Fibroblast of lung (primary cell): ENCODE measurements at regions not wholly inside any gene's neighbourhood (a gene's known extent, or its start where the extent isn't known, plus 50 kb on each side); places are given as distances from the start of the nearest gene placed in this dataset.

ENCODE experiments used
- DNase-seq, 2 donors: peaks; one replicate each; pipeline versions ENCODE4 v3.0.0 to v3.0.0-alpha.2; 2010; ENCODE audit warnings: low read depth in 2 of 2
- H2AFZ ChIP-seq: 2 replicates; pipeline ENCODE4 v1.5.1; 2012; ENCODE audit warnings: low read length, control low read depth, inconsistent platforms
- H3K27ac ChIP-seq: 2 replicates; pipeline ENCODE4 v1.5.1; 2011; ENCODE audit warnings: low read length, control low read depth; ENCODE audit not compliant: insufficient read depth
- H3K27me3 ChIP-seq: 2 replicates; pipeline ENCODE4 v1.5.1; 2011; ENCODE audit warnings: mild to moderate bottlenecking, low read length; ENCODE audit not compliant: control insufficient read depth, insufficient read depth
- H3K36me3 ChIP-seq: 2 replicates; pipeline ENCODE4 v1.5.1; 2011; ENCODE audit warnings: low read length; ENCODE audit not compliant: control insufficient read depth, insufficient read depth
- H3K4me1 ChIP-seq: 2 replicates; pipeline ENCODE4 v1.5.1; 2011; ENCODE audit warnings: low read length; ENCODE audit not compliant: control insufficient read depth, insufficient read depth; ENCODE audit errors: extremely low read depth
- H3K4me2 ChIP-seq: 2 replicates; pipeline ENCODE4 v1.5.1; 2011; ENCODE audit warnings: low read length, control low read depth; ENCODE audit not compliant: insufficient read depth; ENCODE audit errors: extremely low read depth
- H3K4me3 ChIP-seq, 4 experiments: fragments of 200-600 bp in 1 of 4; sonication (generic) in 1 of 4; replicated peaks in 1 of 4; 2 replicates each; pipeline ENCODE4 v1.5.1; 2011 to 2016; ENCODE audit warnings: low read length in 4 of 4, low read depth in 3 of 4, mild to moderate bottlenecking in 3 of 4, control low read depth in 2 of 4, inconsistent platforms in 1 of 4, mixed read lengths in 1 of 4; ENCODE audit not compliant: insufficient read depth in 1 of 4; ENCODE audit errors: control extremely low read depth in 1 of 4
- H3K79me2 ChIP-seq: 2 replicates; pipeline ENCODE4 v1.5.1; 2012; ENCODE audit warnings: mild to moderate bottlenecking, low read length, inconsistent platforms; ENCODE audit not compliant: control insufficient read depth, insufficient read depth
- H3K9ac ChIP-seq: 2 replicates; pipeline ENCODE4 v1.5.1; 2011; ENCODE audit warnings: mild to moderate bottlenecking, low read length, control low read depth; ENCODE audit not compliant: insufficient read depth
- H3K9me3 ChIP-seq: 2 replicates; pipeline ENCODE4 v1.5.1; 2012; ENCODE audit warnings: low read depth, low read length; ENCODE audit not compliant: control insufficient read depth, insufficient read depth
- H4K20me1 ChIP-seq: 2 replicates; pipeline ENCODE4 v1.5.1; 2011; ENCODE audit warnings: low read length; ENCODE audit not compliant: control insufficient read depth, insufficient read depth; ENCODE audit errors: extremely low read depth
- EZH2 ChIP-seq: IDR thresholded peaks from 2 replicates; pipeline ENCODE4 v1.5.1; 2012; ENCODE audit warnings: low read length, control low read depth, mild to moderate bottlenecking; ENCODE audit errors: missing control alignments
- TF ChIP-seq, protein P1 (sequence below), 2 donors: IDR thresholded peaks in 1 of 2; conservative IDR thresholded peaks in 1 of 2; 1 replicate in 1 of 2; 2 replicates in 1 of 2; pipeline ENCODE4 v1.5.1; 2011 to 2012; ENCODE audit warnings: low read length in 2 of 2, control low read depth in 1 of 2, inconsistent platforms in 1 of 2, low read depth in 1 of 2, mild to moderate bottlenecking in 1 of 2

DNA sequence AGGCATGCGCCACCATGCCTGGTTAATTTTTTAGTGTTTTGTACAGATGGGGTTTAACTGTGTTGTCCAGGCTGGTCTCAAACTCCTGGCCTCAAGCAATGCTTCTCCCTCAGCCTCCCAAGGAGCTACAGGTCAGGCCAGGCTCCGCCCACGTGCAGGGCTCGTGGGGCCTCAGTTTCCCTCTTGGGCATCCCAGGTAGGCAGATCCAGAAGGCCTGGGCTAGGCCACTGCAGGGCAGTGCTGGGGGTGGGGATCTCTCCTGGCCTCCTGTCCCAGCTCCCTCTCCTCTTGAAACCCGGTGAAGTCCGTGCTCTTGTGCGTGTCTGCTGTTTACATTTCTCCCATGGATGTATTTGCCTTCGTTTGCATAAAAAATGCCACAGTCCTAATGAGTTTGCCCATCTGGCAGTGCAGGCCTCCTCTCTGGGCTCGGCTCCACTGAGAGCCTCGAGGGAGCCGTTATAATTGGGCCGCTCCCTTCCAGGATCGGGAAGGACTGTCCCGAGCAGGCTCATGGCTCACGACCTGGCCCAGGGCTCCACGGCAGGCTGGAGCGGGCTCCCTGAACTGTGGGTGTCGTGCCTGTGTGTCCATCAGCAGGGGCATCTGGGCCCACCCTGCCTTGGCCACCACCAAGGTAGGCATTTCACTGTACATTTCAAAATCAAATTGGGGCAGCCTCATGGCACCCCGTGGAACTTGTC lies 52.6 kb upstream of the RUFY1 start:
- Histone ChIP-seq H3K9ac (no peak overlapping the region), H3K79me2 (no peaks in the 10 kb centered on the region), H2AFZ (no peak overlapping the region), H4K20me1 (no peaks in the 10 kb centered on the region), H3K27me3 (no peaks in the 10 kb centered on the region), H3K27ac (no peak overlapping the region), H3K9me3 (no peaks in the 10 kb centered on the region), H3K36me3 (no peaks in the 10 kb centered on the region), H3K4me3 (no peak overlapping the region), H3K4me2 (no peak overlapping the region), H3K4me1 (no peaks in the 10 kb centered on the region)
- TF ChIP-seq, protein P1, sequence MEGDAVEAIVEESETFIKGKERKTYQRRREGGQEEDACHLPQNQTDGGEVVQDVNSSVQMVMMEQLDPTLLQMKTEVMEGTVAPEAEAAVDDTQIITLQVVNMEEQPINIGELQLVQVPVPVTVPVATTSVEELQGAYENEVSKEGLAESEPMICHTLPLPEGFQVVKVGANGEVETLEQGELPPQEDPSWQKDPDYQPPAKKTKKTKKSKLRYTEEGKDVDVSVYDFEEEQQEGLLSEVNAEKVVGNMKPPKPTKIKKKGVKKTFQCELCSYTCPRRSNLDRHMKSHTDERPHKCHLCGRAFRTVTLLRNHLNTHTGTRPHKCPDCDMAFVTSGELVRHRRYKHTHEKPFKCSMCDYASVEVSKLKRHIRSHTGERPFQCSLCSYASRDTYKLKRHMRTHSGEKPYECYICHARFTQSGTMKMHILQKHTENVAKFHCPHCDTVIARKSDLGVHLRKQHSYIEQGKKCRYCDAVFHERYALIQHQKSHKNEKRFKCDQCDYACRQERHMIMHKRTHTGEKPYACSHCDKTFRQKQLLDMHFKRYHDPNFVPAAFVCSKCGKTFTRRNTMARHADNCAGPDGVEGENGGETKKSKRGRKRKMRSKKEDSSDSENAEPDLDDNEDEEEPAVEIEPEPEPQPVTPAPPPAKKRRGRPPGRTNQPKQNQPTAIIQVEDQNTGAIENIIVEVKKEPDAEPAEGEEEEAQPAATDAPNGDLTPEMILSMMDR (conservative IDR thresholded peaks at IDR 0.05 in 1 of 2, IDR thresholded peaks at IDR 0.05 in 1 of 2; ENCODE audit: low read depth in 1 of 2, low read length in 2 of 2), result no peak
- TF ChIP-seq EZH2, result no peak
- DNase-seq, result no peak

DNA sequence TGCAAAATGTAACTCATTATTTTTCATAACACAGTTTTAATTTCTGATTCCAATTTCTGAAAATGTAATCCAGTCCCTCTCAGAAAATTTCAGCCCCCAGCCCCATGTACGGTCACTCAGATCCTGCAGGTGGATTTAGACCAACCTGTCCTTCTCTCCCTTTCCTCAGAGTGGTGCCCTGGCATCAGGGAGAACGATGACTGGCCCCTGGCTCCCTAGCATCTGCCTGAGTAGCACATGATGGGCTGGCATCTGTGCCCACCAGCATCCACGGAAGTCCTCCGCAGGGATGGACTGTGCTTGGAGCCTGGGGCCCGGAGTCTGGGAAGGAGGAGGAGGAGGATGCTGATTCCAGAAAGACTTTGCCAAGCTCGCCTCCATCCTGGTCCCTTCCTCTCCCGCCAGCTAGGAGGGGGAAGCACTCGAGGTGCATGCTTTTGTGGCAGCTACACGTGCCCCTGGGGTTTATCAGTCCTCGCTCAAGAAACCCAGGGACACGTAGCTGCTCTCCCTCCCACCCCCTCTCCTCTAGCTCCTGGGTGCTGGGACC lies 54.4 kb upstream of the RUFY1 start:
- Histone ChIP-seq H3K79me2 (no peaks in the 10 kb centered on the region), H3K36me3 (no peaks in the 10 kb centered on the region), H3K4me2 (no peak overlapping the region), H3K4me1 (no peaks in the 10 kb centered on the region), H3K9me3 (no peaks in the 10 kb centered on the region), H2AFZ (no peak overlapping the region), H3K27ac (no peak overlapping the region), H4K20me1 (no peaks in the 10 kb centered on the region), H3K9ac (no peak overlapping the region), H3K27me3 (no peaks in the 10 kb centered on the region), H3K4me3 (no peak overlapping the region)
- DNase-seq, result no peak
- TF ChIP-seq EZH2, result no peak
- TF ChIP-seq, protein P1 (conservative IDR thresholded peaks at IDR 0.05 in 1 of 2, IDR thresholded peaks at IDR 0.05 in 1 of 2; ENCODE audit: low read depth in 1 of 2, low read length in 2 of 2), result no peak

DNA sequence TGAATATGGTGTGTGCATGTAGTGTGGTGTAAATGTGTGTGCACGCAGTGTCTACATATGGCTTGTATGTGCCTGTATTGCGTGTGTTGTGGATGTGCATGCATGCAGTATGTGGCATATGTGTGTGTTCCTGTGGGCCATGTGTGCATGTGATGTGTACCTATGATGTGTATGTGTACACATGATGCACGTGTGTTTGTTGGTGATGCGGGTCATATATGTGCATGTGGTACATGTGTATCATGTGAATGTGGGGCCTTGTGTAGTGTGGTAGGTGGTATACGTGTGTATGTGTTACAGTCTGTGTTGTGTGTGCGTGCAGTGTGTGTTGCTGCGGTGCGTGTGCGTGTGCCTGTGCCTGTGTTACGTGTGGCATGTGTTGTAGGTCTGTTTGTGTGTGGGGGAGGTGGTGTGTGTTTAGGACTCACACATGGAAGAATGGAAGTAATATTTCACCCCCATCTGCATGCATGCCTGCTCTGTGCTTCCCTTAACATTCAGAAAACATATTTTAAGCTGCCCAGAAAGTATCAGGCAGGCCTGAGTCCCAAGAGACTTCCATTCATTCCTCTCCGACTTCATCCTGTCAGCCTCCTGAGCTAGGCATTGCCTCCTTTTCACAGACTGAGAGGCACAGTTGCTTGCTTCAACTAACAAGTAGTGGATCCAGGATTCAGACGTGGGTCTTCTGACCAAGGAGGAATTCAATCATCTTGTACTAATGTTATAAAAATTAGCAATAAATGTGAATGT lies 55.4 kb upstream of the RUFY1 start:
- DNase-seq, result no peak
- Histone ChIP-seq H3K4me1 (no peaks in the 10 kb centered on the region), H3K4me3 (no peak overlapping the region), H3K36me3 (no peaks in the 10 kb centered on the region), H3K9me3 (no peaks in the 10 kb centered on the region), H3K79me2 (no peaks in the 10 kb centered on the region), H4K20me1 (no peaks in the 10 kb centered on the region), H3K4me2 (no peak overlapping the region), H3K27me3 (no peaks in the 10 kb centered on the region), H3K9ac (no peak overlapping the region), H2AFZ (no peak overlapping the region), H3K27ac (no peak overlapping the region)
- TF ChIP-seq EZH2, result peak; percentile 42
- TF ChIP-seq, protein P1 (conservative IDR thresholded peaks at IDR 0.05 in 1 of 2, IDR thresholded peaks at IDR 0.05 in 1 of 2; ENCODE audit: low read depth in 1 of 2, low read length in 2 of 2), result no peak
